GM23338 (cell line): ENCODE measurements at regions not wholly inside any gene's neighbourhood (a gene's known extent, or its start where the extent isn't known, plus 50 kb on each side); places are given as distances from the start of the nearest gene placed in this dataset.

Experiments
- ATAC-seq: fragments of 200-7000 bp; cut with Tn5 transposase; 3 replicates; pipeline ENCODE4 v1.9.1; 2020
- DNase-seq: peaks from one replicate; pipeline ENCODE4 v3.0.0-alpha.2; 2015; ENCODE audit warnings: low spot score
- H2AFZ ChIP-seq: fragments of 200-600 bp; sonication (generic); 2 replicates; pipeline ENCODE4 v1.8.0; 2016; ENCODE audit warnings: antibody characterized with exemption, mild to moderate bottlenecking, moderate library complexity
- H3F3A ChIP-seq: fragments of 200-600 bp; sonication (generic); replicated peaks from 2 replicates; pipeline ENCODE4 v1.8.0; 2017; ENCODE audit warnings: antibody characterized with exemption, mixed run types, low read depth
- H3K27ac ChIP-seq: fragments of 200-600 bp; sonication (generic); 2 replicates; pipeline ENCODE4 v1.6.1; 2016; ENCODE audit warnings: low read depth
- H3K27me3 ChIP-seq: fragments of 200-600 bp; sonication (generic); 2 replicates; pipeline ENCODE4 v1.8.0; 2016; ENCODE audit warnings: mild to moderate bottlenecking, mixed run types, moderate library complexity; ENCODE audit not compliant: insufficient read depth
- H3K36me3 ChIP-seq: fragments of 200-600 bp; sonication (generic); 2 replicates; pipeline ENCODE4 v1.8.0; 2016; ENCODE audit warnings: mild to moderate bottlenecking; ENCODE audit not compliant: insufficient read depth
- H3K4me1 ChIP-seq: fragments of 200-600 bp; sonication (generic); 2 replicates; pipeline ENCODE4 v1.8.0; 2016; ENCODE audit warnings: mild to moderate bottlenecking, moderate library complexity; ENCODE audit not compliant: insufficient read depth
- H3K4me2 ChIP-seq: fragments of 200-600 bp; sonication (generic); 2 replicates; pipeline ENCODE4 v1.7.1; 2017; ENCODE audit warnings: mixed run types
- H3K4me3 ChIP-seq: fragments of 200-600 bp; sonication (generic); 2 replicates; pipeline ENCODE4 v1.6.1; 2016; ENCODE audit warnings: mixed run types
- H3K79me2 ChIP-seq: fragments of 200-600 bp; sonication (generic); replicated peaks from 2 replicates; pipeline ENCODE4 v1.8.0; 2017; ENCODE audit warnings: mild to moderate bottlenecking; ENCODE audit not compliant: insufficient read depth
- H3K9me2 ChIP-seq: fragments of 200-600 bp; sonication (generic); 2 replicates; pipeline ENCODE4 v1.8.0; 2017; ENCODE audit not compliant: insufficient read depth
- H4K20me1 ChIP-seq: fragments of 200-600 bp; sonication (generic); replicated peaks from 2 replicates; pipeline ENCODE4 v1.8.0; 2017; ENCODE audit warnings: mild to moderate bottlenecking; ENCODE audit not compliant: insufficient read depth
- H3K27ac Mint-ChIP-seq: 2 replicates; pipeline ENCODE4 v1.8.0; 2020; ENCODE audit warnings: inconsistent platforms, mild to moderate bottlenecking, moderate library complexity, mixed read lengths
- H3K27me3 Mint-ChIP-seq: 3 replicates; pipeline ENCODE4 v1.8.0; 2022; ENCODE audit warnings: low read depth, mild to moderate bottlenecking, moderate library complexity, mixed read lengths, inconsistent platforms; ENCODE audit not compliant: insufficient read depth, poor library complexity
- H3K36me3 Mint-ChIP-seq: 3 replicates; pipeline ENCODE4 v1.8.0; 2021; ENCODE audit warnings: low read depth, mild to moderate bottlenecking, inconsistent platforms, moderate library complexity, mixed read lengths
- H3K4me1 Mint-ChIP-seq: 3 replicates; pipeline ENCODE4 v1.8.0; 2020; ENCODE audit warnings: mild to moderate bottlenecking, inconsistent platforms, mixed read lengths
- H3K4me3 Mint-ChIP-seq: 3 replicates; pipeline ENCODE4 v1.8.0; 2021; ENCODE audit warnings: moderate library complexity, mild to moderate bottlenecking, inconsistent platforms, mixed read lengths
- H3K9me3 Mint-ChIP-seq: 3 replicates; pipeline ENCODE4 v1.8.0; 2020; ENCODE audit warnings: moderate library complexity, mild to moderate bottlenecking, inconsistent platforms, mixed read lengths
- CTCF ChIP-seq, 2 experiments: fragments of 200-600 bp in 1 of 2; sonication (generic) in 1 of 2; conservative IDR thresholded peaks; 2 replicates each; pipeline versions ENCODE4 v1.5.1 to v1.6.1; 2016 to 2017; ENCODE audit warnings: antibody characterized with exemption in 2 of 2, low read depth in 2 of 2, mild to moderate bottlenecking in 2 of 2, moderate library complexity in 1 of 2
- EZH2phosphoT487 ChIP-seq: fragments of 200-600 bp; sonication (generic); IDR thresholded peaks from one replicate; pipeline ENCODE4 v1.8.1; 2018; ENCODE audit warnings: antibody characterized with exemption; ENCODE audit not compliant: unreplicated experiment
- POLR2AphosphoS5 ChIP-seq: IDR thresholded peaks from 2 replicates; pipeline ENCODE4 v1.6.1; 2016; ENCODE audit warnings: antibody characterized with exemption, low read depth
- ZNF114 ChIP-seq: fragments of 250-450 bp; sonication (Bioruptor Pico); IDR thresholded peaks from 2 replicates; pipeline ENCODE4 v1.5.0; 2020; ENCODE audit warnings: mild to moderate bottlenecking, moderate library complexity
- ZNF331 ChIP-seq: fragments of 250-450 bp; sonication (Bioruptor Pico); IDR thresholded peaks from 2 replicates; pipeline ENCODE4 v1.5.0; 2020; ENCODE audit warnings: low read depth, mild to moderate bottlenecking, moderate library complexity
- ZNF462 ChIP-seq: fragments of 250-450 bp; sonication (Bioruptor Pico); IDR thresholded peaks from 2 replicates; pipeline ENCODE4 v1.5.0; 2020; ENCODE audit warnings: mild to moderate bottlenecking, moderate library complexity
- TF ChIP-seq, protein P1 (sequence below): IDR thresholded peaks from one replicate; pipeline ENCODE4 v1.6.1; 2018; ENCODE audit warnings: antibody characterized with exemption; ENCODE audit not compliant: unreplicated experiment

- H3K4me1 Mint-ChIP-seq = peaks cover 9% of the 10 kb centered on the region
- Histone ChIP-seq H3K36me3 (no peaks in the 10 kb centered on the region; the same call in 1 of the 2 replicates), H3K79me2 (no peaks in the 10 kb centered on the region), H2AFZ (no peak overlapping the region), H3K27me3 (no peaks in the 10 kb centered on the region), H3K4me2 (no peak overlapping the region), H3K27ac (no peak overlapping the region), H3K4me1 (0 out of 2 replicates have a peak, but pooled peaks cover 10% of the 10 kb centered on the region), H3K9me2 (peaks cover 3% of the 10 kb centered on the region; the same call in 1 of the 2 replicates), H3K4me3 (no peak overlapping the region), H4K20me1 (no peaks in the 10 kb centered on the region), H3F3A (no peaks in the 10 kb centered on the region)
- TF ChIP-seq, protein P1, sequence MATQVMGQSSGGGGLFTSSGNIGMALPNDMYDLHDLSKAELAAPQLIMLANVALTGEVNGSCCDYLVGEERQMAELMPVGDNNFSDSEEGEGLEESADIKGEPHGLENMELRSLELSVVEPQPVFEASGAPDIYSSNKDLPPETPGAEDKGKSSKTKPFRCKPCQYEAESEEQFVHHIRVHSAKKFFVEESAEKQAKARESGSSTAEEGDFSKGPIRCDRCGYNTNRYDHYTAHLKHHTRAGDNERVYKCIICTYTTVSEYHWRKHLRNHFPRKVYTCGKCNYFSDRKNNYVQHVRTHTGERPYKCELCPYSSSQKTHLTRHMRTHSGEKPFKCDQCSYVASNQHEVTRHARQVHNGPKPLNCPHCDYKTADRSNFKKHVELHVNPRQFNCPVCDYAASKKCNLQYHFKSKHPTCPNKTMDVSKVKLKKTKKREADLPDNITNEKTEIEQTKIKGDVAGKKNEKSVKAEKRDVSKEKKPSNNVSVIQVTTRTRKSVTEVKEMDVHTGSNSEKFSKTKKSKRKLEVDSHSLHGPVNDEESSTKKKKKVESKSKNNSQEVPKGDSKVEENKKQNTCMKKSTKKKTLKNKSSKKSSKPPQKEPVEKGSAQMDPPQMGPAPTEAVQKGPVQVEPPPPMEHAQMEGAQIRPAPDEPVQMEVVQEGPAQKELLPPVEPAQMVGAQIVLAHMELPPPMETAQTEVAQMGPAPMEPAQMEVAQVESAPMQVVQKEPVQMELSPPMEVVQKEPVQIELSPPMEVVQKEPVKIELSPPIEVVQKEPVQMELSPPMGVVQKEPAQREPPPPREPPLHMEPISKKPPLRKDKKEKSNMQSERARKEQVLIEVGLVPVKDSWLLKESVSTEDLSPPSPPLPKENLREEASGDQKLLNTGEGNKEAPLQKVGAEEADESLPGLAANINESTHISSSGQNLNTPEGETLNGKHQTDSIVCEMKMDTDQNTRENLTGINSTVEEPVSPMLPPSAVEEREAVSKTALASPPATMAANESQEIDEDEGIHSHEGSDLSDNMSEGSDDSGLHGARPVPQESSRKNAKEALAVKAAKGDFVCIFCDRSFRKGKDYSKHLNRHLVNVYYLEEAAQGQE = no peak
- TF ChIP-seq CTCF (conservative IDR thresholded peaks at IDR 0.05; ENCODE audit: low read depth in 2 of 2) (no peak), POLR2AphosphoS5 (no peak), ZNF114 (CRISPR knock-in tag) (no peak)
- peaks cover 20% of the 10 kb centered on the region for H3K9me3 Mint-ChIP-seq
- DNase-seq (no peak), ATAC-seq (no peak)
- H3K36me3 Mint-ChIP-seq = peaks cover 28% of the 10 kb centered on the region
- H3K4me3 Mint-ChIP-seq = no peak overlapping the region
- H3K27ac Mint-ChIP-seq = no peak overlapping the region
- peaks cover 4% of the 10 kb centered on the region for H3K27me3 Mint-ChIP-seq
These were observed 144.6 kb downstream of the ACER2 start for GRCh38 chr9:19553441-19553840.

GRCh38 chr9:19552282-19553105, 143.7 kb downstream of the ACER2 start:
- H3K27ac Mint-ChIP-seq = no peak overlapping the region
- Histone ChIP-seq H3K4me1 (0 out of 2 replicates have a peak, but pooled peaks cover 10% of the 10 kb centered on the region), H2AFZ (no peak overlapping the region), H3F3A (no peaks in the 10 kb centered on the region), H3K27ac (no peak overlapping the region), H3K4me2 (no peak overlapping the region), H3K9me2 (no peaks in the 10 kb centered on the region), H3K27me3 (no peaks in the 10 kb centered on the region), H3K79me2 (no peaks in the 10 kb centered on the region), H3K4me3 (no peak overlapping the region), H4K20me1 (no peaks in the 10 kb centered on the region), H3K36me3 (no peaks in the 10 kb centered on the region)
- no peak overlapping the region for H3K4me3 Mint-ChIP-seq
- peaks cover 11% of the 10 kb centered on the region for H3K9me3 Mint-ChIP-seq
- DNase-seq (no peak), ATAC-seq (no peak)
- no peak for TF ChIP-seq EZH2phosphoT487
- TF ChIP-seq ZNF331 (CRISPR knock-in tag) = no peak
- TF ChIP-seq POLR2AphosphoS5 = no peak
- no peak for TF ChIP-seq ZNF462 (CRISPR knock-in tag)
- peaks cover 5% of the 10 kb centered on the region for H3K27me3 Mint-ChIP-seq
- peaks cover 9% of the 10 kb centered on the region for H3K4me1 Mint-ChIP-seq
- H3K36me3 Mint-ChIP-seq = peaks cover 22% of the 10 kb centered on the region
